ENCODE measurements at regions not wholly inside any gene's neighbourhood (a gene's known extent, or its start where the extent isn't known, plus 50 kb on each side); places are given as distances from the start of the nearest gene placed in this dataset.

- Histone ChIP-seq H3K4me1 (replicated peaks in 1 of 2) (no peaks in the 10 kb centered on the region), H3K36me3 (replicated peaks in 1 of 2) (no peaks in the 10 kb centered on the region), H3K27ac (no peak overlapping the region), H3K27me3 (no peaks in the 10 kb centered on the region), H3K4me3 (no peak overlapping the region), H3K9me3 (replicated peaks in 1 of 3) (no peaks in the 10 kb centered on the region)
- DNase-seq = no peak
- 77 to 83% (median 81%) methylated on average over 11 to 13 of the region's 13 CpGs for WGBS, 4 donors
- TF ChIP-seq CTCF (IDR thresholded peaks at IDR 0.05) (no peak), POLR2A (IDR thresholded peaks at IDR 0.05) (no peak)
- intact Hi-C loops (cut with DNase I) = no loop called here
Measured at GRCh38 chr2:120498576-120499394, 152.8 kb downstream of the INHBB start.

GRCh38 chr2:120499784-120500495, 154.0 kb downstream of the INHBB start:
- Histone ChIP-seq H3K36me3 (replicated peaks in 1 of 2) (no peaks in the 10 kb centered on the region), H3K4me1 (replicated peaks in 1 of 2) (no peaks in the 10 kb centered on the region), H3K4me3 (no peak overlapping the region), H3K9me3 (replicated peaks in 1 of 3) (no peaks in the 10 kb centered on the region), H3K27ac (no peak overlapping the region), H3K27me3 (no peaks in the 10 kb centered on the region)
- intact Hi-C loops (cut with DNase I) = no loop called here
- 72 to 78% (median 76%) methylated on average over 9 to 13 of the region's 13 CpGs for WGBS, 4 donors
- TF ChIP-seq CTCF (IDR thresholded peaks at IDR 0.05) (no peak), POLR2A (IDR thresholded peaks at IDR 0.05) (no peak)
- DNase-seq = peak in 1 of 7 donors; percentile 29

- no peak overlapping the region for H3K4me3 ChIP-seq
- intact Hi-C loops (cut with DNase I) = no loop called here
- no peaks in the 10 kb centered on the region for H3K9me3 ChIP-seq (replicated peaks in 1 of 3)
- no peak for DNase-seq
- TF ChIP-seq CTCF (IDR thresholded peaks at IDR 0.05) = no peak
- TF ChIP-seq POLR2A (IDR thresholded peaks at IDR 0.05) = no peak
- H3K27ac ChIP-seq = no peak overlapping the region
- no peaks in the 10 kb centered on the region for H3K36me3 ChIP-seq (replicated peaks in 1 of 2)
- no peaks in the 10 kb centered on the region for H3K4me1 ChIP-seq (replicated peaks in 1 of 2)
- WGBS, 4 donors = 85 to 89% (median 87%) methylated on average over 2 to 8 of the region's 8 CpGs
- no peaks in the 10 kb centered on the region for H3K27me3 ChIP-seq
Measured at GRCh38 chr2:120501591-120501990, 155.7 kb downstream of the INHBB start.

GRCh38 chr2:120502357-120502756, 156.4 kb downstream of the INHBB start:
- H3K36me3 ChIP-seq (replicated peaks in 1 of 2) = no peaks in the 10 kb centered on the region
- no peak for DNase-seq
- H3K27ac ChIP-seq = no peak overlapping the region
- no peaks in the 10 kb centered on the region for H3K4me1 ChIP-seq (replicated peaks in 1 of 2)
- intact Hi-C loops (cut with DNase I) = no loop called here
- no peak overlapping the region for H3K4me3 ChIP-seq
- WGBS, 4 donors = 83 to 89% (median 85%) methylated on average over 5 to 6 of the region's 6 CpGs
- H3K27me3 ChIP-seq = no peaks in the 10 kb centered on the region
- no peak for TF ChIP-seq CTCF (IDR thresholded peaks at IDR 0.05)
- no peak for TF ChIP-seq POLR2A (IDR thresholded peaks at IDR 0.05)
- H3K9me3 ChIP-seq (replicated peaks in 1 of 3) = no peaks in the 10 kb centered on the region
